ENCODE measurements at regions not wholly inside any gene's neighbourhood (a gene's known extent, or its start where the extent isn't known, plus 50 kb on each side); places are given as distances from the start of the nearest gene placed in this dataset.

- TF ChIP-seq CTCF (IDR thresholded peaks at IDR 0.05): no peak
- no peak for TF ChIP-seq POLR2AphosphoS5 (IDR thresholded peaks at IDR 0.05; ENCODE audit: insufficient read depth in 1 of 2, low read depth in 1 of 2)
- TF ChIP-seq POLR2A (IDR thresholded peaks at IDR 0.05): no peak
Observed at GRCh38 chr3:144197582-144197981, 226.0 kb downstream of the DIPK2A start.
